ENCODE measurements at regions not wholly inside any gene's neighbourhood (a gene's known extent, or its start where the extent isn't known, plus 50 kb on each side); places are given as distances from the start of the nearest gene placed in this dataset.

- H2AFZ ChIP-seq (ENCODE audit: insufficient read depth, low read depth, low read length, poor library complexity, severe bottlenecking) = no peak overlapping the region
- Mint-ChIP-seq H3K36me3 (no peaks in the 10 kb centered on the region), H3K4me1 (no peaks in the 10 kb centered on the region), H3K4me3 (no peak overlapping the region), H3K27me3 (ENCODE audit: low read depth in 3 of 3) (peaks cover 0 to 6% (median 2%) of the 10 kb centered on the region in 3 donors), H3K9me3 (peaks cover 0 to 11% (median 5%) of the 10 kb centered on the region in 7 donors), H3K27ac (no peak overlapping the region)
- intact Hi-C loops (cut with micrococcal nuclease) = no loop called here
- H4K20me1 ChIP-seq (ENCODE audit: insufficient read depth, low read length) = no peaks in the 10 kb centered on the region
- H3K79me2 ChIP-seq (ENCODE audit: insufficient read depth, low read length) = no peaks in the 10 kb centered on the region
- H3K9me3 ChIP-seq (replicated peaks in 1 of 2; ENCODE audit: control insufficient read depth in 1 of 2, insufficient read depth in 1 of 2, low read length in 2 of 2) = no peaks in the 10 kb centered on the region
- no peaks in the 10 kb centered on the region for H3K36me3 ChIP-seq (replicated peaks in 1 of 2; ENCODE audit: control insufficient read depth in 1 of 2, insufficient read depth in 2 of 2, low read length in 2 of 2)
- 63% methylated on average over 5 of the region's 5 CpGs for WGBS (ENCODE audit: insufficient coverage)
- no peak overlapping the region for H3K9ac ChIP-seq (ENCODE audit: insufficient read depth, low read length, poor library complexity, severe bottlenecking)
- no peak overlapping the region for H3K27ac ChIP-seq (ENCODE audit: low read depth in 1 of 2, low read length in 2 of 2)
- no peak overlapping the region for H3K4me2 ChIP-seq (replicated peaks; ENCODE audit: extremely low read depth, low read length, poor library complexity, severe bottlenecking)
- no peak for DNase-seq
- no peaks in the 10 kb centered on the region for H3K4me1 ChIP-seq (ENCODE audit: control insufficient read depth in 1 of 2, insufficient read depth in 2 of 2, low read length in 2 of 2)
- TF ChIP-seq CTCF (IDR thresholded peaks at IDR 0.05) = no peak
- no peaks in the 10 kb centered on the region for H3K27me3 ChIP-seq (ENCODE audit: control insufficient read depth in 2 of 2, insufficient read depth in 2 of 2, low read length in 2 of 2)
- H3K4me3 ChIP-seq (replicated peaks in 1 of 3; ENCODE audit: low read depth in 2 of 3, low read length in 3 of 3) = no peak overlapping the region
These were observed 222.6 kb downstream of the PRDM2 start for GRCh38 chr1:13922466-13923110.

GRCh38 chr1:13926556-13926955 lies 226.6 kb downstream of the PRDM2 start:
- no peaks in the 10 kb centered on the region for H3K4me1 ChIP-seq (ENCODE audit: control insufficient read depth in 1 of 2, insufficient read depth in 2 of 2, low read length in 2 of 2)

More at GRCh38 chr1:13926556-13926955, 226.6 kb downstream of the PRDM2 start:
- H4K20me1 ChIP-seq (ENCODE audit: insufficient read depth, low read length) = no peaks in the 10 kb centered on the region
- H3K9me3 Mint-ChIP-seq = peaks cover 0 to 3% (median 3%) of the 10 kb centered on the region in 7 donors
- DNase-seq = no peak
- H3K4me3 ChIP-seq (replicated peaks in 1 of 3; ENCODE audit: low read depth in 2 of 3, low read length in 3 of 3) = no peak overlapping the region
- no peaks in the 10 kb centered on the region for H3K9me3 ChIP-seq (replicated peaks in 1 of 2; ENCODE audit: control insufficient read depth in 1 of 2, insufficient read depth in 1 of 2, low read length in 2 of 2)
- TF ChIP-seq CTCF (IDR thresholded peaks at IDR 0.05) = no peak
- no peak overlapping the region for H2AFZ ChIP-seq (ENCODE audit: insufficient read depth, low read depth, low read length, poor library complexity, severe bottlenecking)
- H3K36me3 ChIP-seq (replicated peaks in 1 of 2; ENCODE audit: control insufficient read depth in 1 of 2, insufficient read depth in 2 of 2, low read length in 2 of 2) = no peaks in the 10 kb centered on the region
- no peaks in the 10 kb centered on the region for H3K4me1 Mint-ChIP-seq
- no peak overlapping the region for H3K27ac ChIP-seq (ENCODE audit: low read depth in 1 of 2, low read length in 2 of 2)
- intact Hi-C loops (cut with micrococcal nuclease) = no loop called here
- peaks cover 0 to 6% (median 1%) of the 10 kb centered on the region in 3 donors for H3K27me3 Mint-ChIP-seq (ENCODE audit: low read depth in 3 of 3)
- H3K4me2 ChIP-seq (replicated peaks; ENCODE audit: extremely low read depth, low read length, poor library complexity, severe bottlenecking) = no peak overlapping the region
- H3K36me3 Mint-ChIP-seq = no peaks in the 10 kb centered on the region
- no peaks in the 10 kb centered on the region for H3K79me2 ChIP-seq (ENCODE audit: insufficient read depth, low read length)
- H3K9ac ChIP-seq (ENCODE audit: insufficient read depth, low read length, poor library complexity, severe bottlenecking) = no peak overlapping the region
- no peak overlapping the region for H3K27ac Mint-ChIP-seq
- H3K4me3 Mint-ChIP-seq = no peak overlapping the region
- no peaks in the 10 kb centered on the region for H3K27me3 ChIP-seq (ENCODE audit: control insufficient read depth in 2 of 2, insufficient read depth in 2 of 2, low read length in 2 of 2)
